ENCODE measurements at regions not wholly inside any gene's neighbourhood (a gene's known extent, or its start where the extent isn't known, plus 50 kb on each side); places are given as distances from the start of the nearest gene placed in this dataset.

GRCh38 chr17:5635949-5636348 lies 51.6 kb upstream of the NLRP1 start:
- no peak for DNase-seq (ENCODE audit: low spot score)

GRCh38 chr17:5638596-5638995 lies 54.3 kb upstream of the NLRP1 start:
- DNase-seq (ENCODE audit: low spot score): no peak

- no peak for DNase-seq (ENCODE audit: low spot score)
Measured at GRCh38 chr17:5640726-5641125, 56.4 kb upstream of the NLRP1 start.

GRCh38 chr17:5642752-5643151 lies 58.4 kb upstream of the NLRP1 start:
- DNase-seq (ENCODE audit: low spot score): no peak

GRCh38 chr17:5644065-5644464 lies 59.8 kb upstream of the NLRP1 start:
- no peak for DNase-seq (ENCODE audit: low spot score)

- no peak for DNase-seq (ENCODE audit: low spot score)
Measured at GRCh38 chr17:5651348-5651747, 67.0 kb upstream of the NLRP1 start.

- no peak for DNase-seq (ENCODE audit: low spot score)
Measured at GRCh38 chr17:5661491-5662125, 77.3 kb upstream of the NLRP1 start.

- DNase-seq (ENCODE audit: low spot score): no peak
Measured at GRCh38 chr17:5662409-5663085, 78.2 kb upstream of the NLRP1 start.

GRCh38 chr17:5665164-5665563 lies 80.9 kb upstream of the NLRP1 start:
- DNase-seq (ENCODE audit: low spot score): no peak

GRCh38 chr17:5667871-5668270 lies 83.6 kb upstream of the NLRP1 start:
- no peak for DNase-seq (ENCODE audit: low spot score)

GRCh38 chr17:5668557-5669138 lies 84.3 kb upstream of the NLRP1 start:
- no peak for DNase-seq (ENCODE audit: low spot score)

GRCh38 chr17:5669191-5669590 lies 84.9 kb upstream of the NLRP1 start:
- no peak for DNase-seq (ENCODE audit: low spot score)

GRCh38 chr17:5672141-5672540 lies 87.8 kb upstream of the NLRP1 start:
- DNase-seq (ENCODE audit: low spot score): no peak

- DNase-seq (ENCODE audit: low spot score): no peak
Measured at GRCh38 chr17:5672815-5673430, 88.6 kb upstream of the NLRP1 start.

GRCh38 chr17:5675625-5676421 lies 91.5 kb upstream of the NLRP1 start:
- no peak for DNase-seq (ENCODE audit: low spot score)

GRCh38 chr17:5677620-5678019 lies 93.3 kb upstream of the NLRP1 start:
- DNase-seq (ENCODE audit: low spot score): no peak

GRCh38 chr17:5678171-5678570 lies 93.9 kb upstream of the NLRP1 start:
- no peak for DNase-seq (ENCODE audit: low spot score)

GRCh38 chr17:5680766-5681165 lies 96.5 kb upstream of the NLRP1 start:
- no peak for DNase-seq (ENCODE audit: low spot score)

GRCh38 chr17:5683241-5683640 lies 98.9 kb upstream of the NLRP1 start:
- DNase-seq (ENCODE audit: low spot score): no peak

- DNase-seq (ENCODE audit: low spot score): no peak
Measured at GRCh38 chr17:5686074-5686635, 101.8 kb upstream of the NLRP1 start.

GRCh38 chr17:5687646-5688045 lies 103.3 kb upstream of the NLRP1 start:
- no peak for DNase-seq (ENCODE audit: low spot score)

GRCh38 chr17:5693821-5694220 lies 109.5 kb upstream of the NLRP1 start:
- DNase-seq (ENCODE audit: low spot score): no peak

Measured in COLO829 (cell line).